GM23248 (cell line): ENCODE measurements at regions not wholly inside any gene's neighbourhood (a gene's known extent, or its start where the extent isn't known, plus 50 kb on each side); places are given as distances from the start of the nearest gene placed in this dataset.

ENCODE experiments used
- EZH2 ChIP-seq: fragments of 200-600 bp; sonication (generic); IDR thresholded peaks from 2 replicates; pipeline ENCODE4 v1.6.1; 2018; ENCODE audit warnings: antibody characterized with exemption, mild to moderate bottlenecking; ENCODE audit not compliant: insufficient read depth, poor library complexity, severe bottlenecking
- EZH2phosphoT487 ChIP-seq: fragments of 200-600 bp; sonication (generic); IDR thresholded peaks from 2 replicates; pipeline ENCODE4 v1.6.1; 2018; ENCODE audit warnings: antibody characterized with exemption, moderate library complexity, mild to moderate bottlenecking, low read depth; ENCODE audit not compliant: insufficient read depth

DNA sequence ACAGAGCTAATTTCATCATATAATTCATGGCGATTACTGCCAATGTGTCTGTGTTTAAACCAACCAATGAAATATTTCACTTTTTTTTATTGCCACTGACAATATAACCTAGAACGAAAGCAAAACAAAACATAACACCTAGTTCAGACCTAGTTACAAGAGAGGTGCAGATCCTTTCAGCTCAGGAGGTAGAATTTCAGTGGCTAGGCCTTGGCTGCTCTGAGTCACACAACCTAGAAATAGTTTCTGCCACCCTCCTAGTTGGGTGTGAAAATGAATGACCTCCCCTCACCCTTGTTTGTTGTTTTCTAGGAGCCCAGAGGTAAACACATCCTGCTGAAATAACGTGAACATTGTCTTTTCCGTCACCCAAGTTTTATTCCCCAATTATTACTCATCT lies 356.3 kb downstream of the HTR1B start:
- TF ChIP-seq EZH2: no peak
- no peak for TF ChIP-seq EZH2phosphoT487
